NT2/D1 (cell line): ENCODE measurements at regions not wholly inside any gene's neighbourhood (a gene's known extent, or its start where the extent isn't known, plus 50 kb on each side); places are given as distances from the start of the nearest gene placed in this dataset.

Experiments
- SUZ12 ChIP-seq: IDR thresholded peaks from 2 replicates; pipeline ENCODE4 v1.6.1; 2011; ENCODE audit not compliant: insufficient read length, insufficient read depth; ENCODE audit errors: extremely low read depth
- YY1 ChIP-seq: IDR thresholded peaks from 2 replicates; pipeline ENCODE4 v1.6.1; 2011; ENCODE audit not compliant: insufficient read length, insufficient read depth
- ZNF274 ChIP-seq: IDR thresholded peaks from 2 replicates; pipeline ENCODE4 v1.6.1; 2011; ENCODE audit warnings: mild to moderate bottlenecking, low read depth, low read length

DNA sequence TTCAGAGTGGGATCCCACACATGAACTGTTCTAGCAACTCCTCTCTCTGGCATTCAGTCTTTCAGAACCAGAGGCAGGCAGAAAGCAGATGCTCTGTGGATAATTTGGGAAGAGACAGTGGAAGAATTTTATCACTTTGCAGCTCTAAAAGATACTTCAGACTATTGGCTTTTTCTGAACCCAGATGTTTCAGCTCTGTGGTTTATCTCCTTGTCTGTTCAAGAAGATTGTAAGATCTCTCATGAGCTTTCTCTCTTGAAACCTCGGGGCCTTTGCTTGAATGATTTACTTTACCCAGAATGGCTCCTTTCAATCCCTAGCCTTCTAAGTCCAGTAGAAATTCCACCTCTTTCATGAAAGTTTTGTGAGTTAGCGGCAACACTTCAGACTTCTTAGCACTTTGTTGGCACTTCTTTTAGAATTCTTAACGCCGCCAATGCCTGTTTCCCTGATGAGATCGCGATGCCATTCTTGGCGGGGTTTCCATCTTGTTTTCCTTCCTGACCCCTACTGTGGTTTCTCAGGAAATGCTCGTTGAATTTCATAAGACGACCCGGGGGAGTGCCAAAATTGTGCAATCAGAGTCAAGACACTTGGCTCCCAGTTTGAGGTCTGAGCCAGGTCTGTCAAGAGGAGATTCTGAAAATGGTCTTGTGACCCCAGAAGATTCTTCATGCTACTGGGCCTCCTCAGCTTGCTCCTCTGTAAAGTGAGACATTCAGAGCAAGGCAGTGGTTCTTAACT is 107.0 kb upstream of the PRICKLE1 start:
- TF ChIP-seq SUZ12 (no peak), ZNF274 (no peak), YY1 (no peak)
